ENCODE measurements at regions not wholly inside any gene's neighbourhood (a gene's known extent, or its start where the extent isn't known, plus 50 kb on each side); places are given as distances from the start of the nearest gene placed in this dataset.

DNA sequence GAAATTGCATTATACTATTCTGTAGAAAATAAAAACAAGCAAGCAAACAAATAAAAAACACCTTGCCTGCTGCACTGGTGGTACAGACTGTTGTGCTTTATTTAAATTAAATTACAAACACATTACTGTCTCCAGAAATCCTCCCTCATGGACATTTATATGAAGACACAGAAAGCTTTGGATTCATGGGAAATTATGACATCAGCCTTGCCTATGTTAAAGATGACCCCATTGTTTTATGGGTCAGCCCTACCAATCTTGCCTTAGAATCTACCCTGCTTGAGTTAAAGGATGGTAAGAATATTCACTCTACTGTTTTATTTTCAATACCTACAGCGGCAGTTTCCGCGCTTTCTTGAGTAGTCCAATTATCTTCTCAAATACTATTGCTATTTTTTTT is 1379.9 kb downstream of the TECRL start:
- TF ChIP-seq, protein P1, sequence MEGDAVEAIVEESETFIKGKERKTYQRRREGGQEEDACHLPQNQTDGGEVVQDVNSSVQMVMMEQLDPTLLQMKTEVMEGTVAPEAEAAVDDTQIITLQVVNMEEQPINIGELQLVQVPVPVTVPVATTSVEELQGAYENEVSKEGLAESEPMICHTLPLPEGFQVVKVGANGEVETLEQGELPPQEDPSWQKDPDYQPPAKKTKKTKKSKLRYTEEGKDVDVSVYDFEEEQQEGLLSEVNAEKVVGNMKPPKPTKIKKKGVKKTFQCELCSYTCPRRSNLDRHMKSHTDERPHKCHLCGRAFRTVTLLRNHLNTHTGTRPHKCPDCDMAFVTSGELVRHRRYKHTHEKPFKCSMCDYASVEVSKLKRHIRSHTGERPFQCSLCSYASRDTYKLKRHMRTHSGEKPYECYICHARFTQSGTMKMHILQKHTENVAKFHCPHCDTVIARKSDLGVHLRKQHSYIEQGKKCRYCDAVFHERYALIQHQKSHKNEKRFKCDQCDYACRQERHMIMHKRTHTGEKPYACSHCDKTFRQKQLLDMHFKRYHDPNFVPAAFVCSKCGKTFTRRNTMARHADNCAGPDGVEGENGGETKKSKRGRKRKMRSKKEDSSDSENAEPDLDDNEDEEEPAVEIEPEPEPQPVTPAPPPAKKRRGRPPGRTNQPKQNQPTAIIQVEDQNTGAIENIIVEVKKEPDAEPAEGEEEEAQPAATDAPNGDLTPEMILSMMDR (conservative IDR thresholded peaks at IDR 0.05; ENCODE audit: low read depth, low read length) = no peak
- TF ChIP-seq EZH2 (IDR thresholded peaks at IDR 0.05; ENCODE audit: borderline replicate concordance, low read depth, low read length, poor library complexity, severe bottlenecking) = no peak

Data from A673 (cell line).